ENCODE measurements at regions not wholly inside any gene's neighbourhood (a gene's known extent, or its start where the extent isn't known, plus 50 kb on each side); places are given as distances from the start of the nearest gene placed in this dataset.

GRCh38 chr1:192920412-192920811 lies 111.6 kb downstream of the RGS2 start:
- no peak for TF ChIP-seq EZH2 (IDR thresholded peaks at IDR 0.05; ENCODE audit: borderline replicate concordance, control insufficient read depth, low read depth, low read length)
- no peak for TF ChIP-seq ESRRA (IDR thresholded peaks at IDR 0.05; ENCODE audit: low read length)
- TF ChIP-seq CTCF (IDR thresholded peaks at IDR 0.05 in 2 of 3, conservative IDR thresholded peaks at IDR 0.05 in 1 of 3; ENCODE audit: control insufficient read depth in 2 of 3, extremely low read depth in 1 of 3, insufficient read depth in 1 of 3, low read depth in 3 of 3, low read length in 3 of 3) = no peak
- no peak for TF ChIP-seq POLR2AphosphoS2 (IDR thresholded peaks at IDR 0.05; ENCODE audit: low read depth, low read length)
- no peak for TF ChIP-seq BMI1 (IDR thresholded peaks at IDR 0.05; ENCODE audit: borderline replicate concordance)
- TF ChIP-seq FOXM1 (IDR thresholded peaks at IDR 0.05; ENCODE audit: low read depth, low read length) = no peak

Measured in GM12878 (cell line).